Sigmoid colon (tissue), 6 donors: ENCODE measurements at regions not wholly inside any gene's neighbourhood (a gene's known extent, or its start where the extent isn't known, plus 50 kb on each side); places are given as distances from the start of the nearest gene placed in this dataset.

Experiments
- DNase-seq: peaks from one replicate; pipeline ENCODE4 v3.0.0-alpha.2; 2019
- H3K27ac ChIP-seq, 4 donors: fragments of 200-600 bp; sonication (generic); one replicate each; pipeline ENCODE4 v1.5.1; 2016 to 2019; ENCODE audit warnings: mild to moderate bottlenecking in 1 of 4
- H3K27me3 ChIP-seq, 3 donors: fragments of 200-600 bp; sonication (generic); one replicate each; pipeline ENCODE4 v1.5.1; 2019; ENCODE audit warnings: mild to moderate bottlenecking in 1 of 3
- H3K36me3 ChIP-seq, 4 donors: fragments of 200-600 bp; sonication (generic); one replicate each; pipeline ENCODE4 v1.5.1; 2016 to 2019
- H3K4me1 ChIP-seq, 4 donors: fragments of 200-600 bp; sonication (generic); one replicate each; pipeline ENCODE4 v1.5.1; 2017 to 2019
- H3K4me3 ChIP-seq, 4 donors: fragments of 200-600 bp; sonication (generic); one replicate each; pipeline ENCODE4 v1.5.1; 2017 to 2019; ENCODE audit warnings: mild to moderate bottlenecking in 2 of 4, moderate library complexity in 1 of 4
- H3K9me3 ChIP-seq, 4 donors: fragments of 200-600 bp in 3 of 4; sonication (generic) in 3 of 4; one replicate each; pipeline versions ENCODE4 v1.5.1 to v1.6.1; 2013 to 2019
- EP300 ChIP-seq, 4 donors: sonication (generic); formaldehyde crosslinking; IDR thresholded peaks; one replicate each; pipeline ENCODE4 v1.6.1; 2017; ENCODE audit warnings: antibody characterized with exemption in 4 of 4
- POLR2A ChIP-seq, 2 donors: fragments of 450-650 bp; IDR thresholded peaks; one replicate each; pipeline ENCODE4 v1.6.1; 2016; ENCODE audit warnings: antibody characterized with exemption in 2 of 2, mild to moderate bottlenecking in 2 of 2, moderate library complexity in 2 of 2
- POLR2AphosphoS5 ChIP-seq, 4 donors: sonication (generic); formaldehyde crosslinking; IDR thresholded peaks; one replicate each; pipeline ENCODE4 v1.6.1; 2017; ENCODE audit warnings: antibody characterized with exemption in 4 of 4
- WGBS, 2 donors: extraction: QIAGEN DNeasy Blood & Tissue Kit; methylation state at CpG; one replicate each; pipeline ENCODE4 v1.1.7; 2013; 5-methylcytosine and 5-hydroxymethylcytosine counted together
- intact Hi-C: fragments of 100-400 bp; cut with DNase I; formaldehyde crosslinking; loops from one replicate; pipeline ENCODE4 v1.15.1; 2023
- TF ChIP-seq, protein P1 (sequence below), 4 experiments: fragments of 450-650 bp in 3 of 4; fragments of 200-600 bp in 1 of 4; IDR thresholded peaks; one replicate each; pipeline ENCODE4 v1.5.1; 2016 to 2019; ENCODE audit warnings: antibody characterized with exemption in 4 of 4, mild to moderate bottlenecking in 3 of 4, moderate library complexity in 2 of 4
- donor health status: healthy with polysubstance abuse.
- donor health status: healthy.

GRCh38 chr2:220072669-220073220 is 445.3 kb downstream of the SLC4A3 start:
- no peaks in the 10 kb centered on the region for H3K9me3 ChIP-seq
- H3K27ac ChIP-seq: no peak overlapping the region
- H3K27me3 ChIP-seq: no peaks in the 10 kb centered on the region
- intact Hi-C loops: no loop called here
- H3K4me3 ChIP-seq: no peak overlapping the region
- no peaks in the 10 kb centered on the region for H3K36me3 ChIP-seq
- WGBS, 2 donors: 39 to 64% methylated on average over 8 of the region's 8 CpGs
- DNase-seq: no peak
- TF ChIP-seq EP300 (IDR thresholded peaks at IDR 0.05) (no peak), POLR2AphosphoS5 (IDR thresholded peaks at IDR 0.05) (no peak), POLR2A (IDR thresholded peaks at IDR 0.05) (no peak)
- TF ChIP-seq, protein P1, sequence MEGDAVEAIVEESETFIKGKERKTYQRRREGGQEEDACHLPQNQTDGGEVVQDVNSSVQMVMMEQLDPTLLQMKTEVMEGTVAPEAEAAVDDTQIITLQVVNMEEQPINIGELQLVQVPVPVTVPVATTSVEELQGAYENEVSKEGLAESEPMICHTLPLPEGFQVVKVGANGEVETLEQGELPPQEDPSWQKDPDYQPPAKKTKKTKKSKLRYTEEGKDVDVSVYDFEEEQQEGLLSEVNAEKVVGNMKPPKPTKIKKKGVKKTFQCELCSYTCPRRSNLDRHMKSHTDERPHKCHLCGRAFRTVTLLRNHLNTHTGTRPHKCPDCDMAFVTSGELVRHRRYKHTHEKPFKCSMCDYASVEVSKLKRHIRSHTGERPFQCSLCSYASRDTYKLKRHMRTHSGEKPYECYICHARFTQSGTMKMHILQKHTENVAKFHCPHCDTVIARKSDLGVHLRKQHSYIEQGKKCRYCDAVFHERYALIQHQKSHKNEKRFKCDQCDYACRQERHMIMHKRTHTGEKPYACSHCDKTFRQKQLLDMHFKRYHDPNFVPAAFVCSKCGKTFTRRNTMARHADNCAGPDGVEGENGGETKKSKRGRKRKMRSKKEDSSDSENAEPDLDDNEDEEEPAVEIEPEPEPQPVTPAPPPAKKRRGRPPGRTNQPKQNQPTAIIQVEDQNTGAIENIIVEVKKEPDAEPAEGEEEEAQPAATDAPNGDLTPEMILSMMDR (IDR thresholded peaks at IDR 0.05): no peak
- H3K4me1 ChIP-seq: no peaks in the 10 kb centered on the region

DNA sequence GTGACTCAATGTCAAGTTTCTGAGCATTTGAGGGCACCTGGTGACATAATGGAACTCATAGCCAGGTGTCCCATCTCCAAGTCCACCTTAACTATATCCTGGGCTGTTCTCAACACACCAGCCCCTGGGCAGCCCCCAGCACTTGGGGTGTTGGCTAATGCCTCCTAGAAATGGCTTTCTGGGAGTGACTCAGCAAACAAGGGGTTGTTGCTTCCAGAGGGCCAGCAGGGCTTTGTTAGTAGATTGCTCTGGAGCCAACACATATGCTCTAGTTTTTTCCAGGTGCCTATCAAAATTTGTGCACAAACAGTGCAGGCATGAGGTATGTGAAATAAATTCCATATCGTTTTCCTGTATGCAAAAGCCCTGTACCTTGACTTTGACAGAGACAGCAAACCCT is 448.4 kb downstream of the SLC4A3 start:
- intact Hi-C loops: no loop called here
- Histone ChIP-seq H3K36me3 (no peaks in the 10 kb centered on the region), H3K9me3 (no peaks in the 10 kb centered on the region), H3K27me3 (no peaks in the 10 kb centered on the region), H3K27ac (no peak overlapping the region), H3K4me3 (no peak overlapping the region), H3K4me1 (no peaks in the 10 kb centered on the region)
- 37 to 69% methylated on average over 1 of the region's 1 CpG for WGBS, 2 donors
- no peak for TF ChIP-seq POLR2AphosphoS5 (IDR thresholded peaks at IDR 0.05)
- no peak for TF ChIP-seq POLR2A (IDR thresholded peaks at IDR 0.05)
- TF ChIP-seq, protein P1 (IDR thresholded peaks at IDR 0.05): no peak
- no peak for TF ChIP-seq EP300 (IDR thresholded peaks at IDR 0.05)
- no peak for DNase-seq

DNA sequence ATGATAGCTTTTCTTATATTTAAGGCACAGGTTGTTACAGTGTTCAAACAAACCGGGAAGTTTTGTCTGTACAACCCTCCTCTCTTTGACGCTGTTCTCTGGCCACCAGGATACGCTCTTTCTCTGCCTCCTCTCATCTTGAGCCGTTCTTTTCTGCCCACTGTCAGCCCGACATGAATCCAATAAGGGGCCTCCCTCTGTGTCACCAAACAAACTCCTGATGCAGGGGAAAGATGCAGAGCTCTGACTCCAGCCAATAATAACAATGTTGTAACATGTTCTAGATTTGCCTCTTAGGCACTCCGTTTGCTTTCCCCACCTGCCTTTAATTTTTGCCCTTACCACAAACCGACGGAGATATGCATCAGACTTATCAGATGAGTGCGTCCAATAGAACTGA is 449.3 kb downstream of the SLC4A3 start:
- H3K4me1 ChIP-seq: no peaks in the 10 kb centered on the region
- no peak overlapping the region for H3K27ac ChIP-seq
- no peak for DNase-seq
- no peaks in the 10 kb centered on the region for H3K36me3 ChIP-seq
- 41 to 61% methylated on average over 9 of the region's 9 CpGs for WGBS, 2 donors
- no peaks in the 10 kb centered on the region for H3K9me3 ChIP-seq
- no peak overlapping the region for H3K4me3 ChIP-seq
- TF ChIP-seq POLR2AphosphoS5 (IDR thresholded peaks at IDR 0.05) (no peak), EP300 (IDR thresholded peaks at IDR 0.05) (no peak), POLR2A (IDR thresholded peaks at IDR 0.05) (no peak)
- TF ChIP-seq, protein P1 (IDR thresholded peaks at IDR 0.05): no peak
- intact Hi-C loops: no loop called here
- H3K27me3 ChIP-seq: peaks cover 0 to 4% (median 0%) of the 10 kb centered on the region in 3 donors

- intact Hi-C loops: no loop called here
- TF ChIP-seq POLR2A (IDR thresholded peaks at IDR 0.05) (no peak), POLR2AphosphoS5 (IDR thresholded peaks at IDR 0.05) (peak in 1 of 4 donors; percentile 36)
- Histone ChIP-seq H3K4me3 (no peak overlapping the region), H3K9me3 (no peaks in the 10 kb centered on the region), H3K27me3 (peaks cover 0 to 4% (median 0%) of the 10 kb centered on the region in 3 donors), H3K27ac (no peak overlapping the region), H3K36me3 (no peaks in the 10 kb centered on the region), H3K4me1 (no peaks in the 10 kb centered on the region)
- 14 to 55% methylated on average over 6 of the region's 6 CpGs for WGBS, 2 donors
- no peak for DNase-seq
These were observed 450.1 kb downstream of the SLC4A3 start for GRCh38 chr2:220077488-220077887.

- peaks cover 0 to 4% (median 0%) of the 10 kb centered on the region in 3 donors for H3K27me3 ChIP-seq
- no peak overlapping the region for H3K27ac ChIP-seq
- DNase-seq: no peak
- TF ChIP-seq POLR2A (IDR thresholded peaks at IDR 0.05) (no peak), EP300 (IDR thresholded peaks at IDR 0.05) (no peak), POLR2AphosphoS5 (IDR thresholded peaks at IDR 0.05) (no peak)
- TF ChIP-seq, protein P1 (IDR thresholded peaks at IDR 0.05): no peak
- H3K4me3 ChIP-seq: no peak overlapping the region
- H3K9me3 ChIP-seq: no peaks in the 10 kb centered on the region
- intact Hi-C loops: no loop called here
- no peaks in the 10 kb centered on the region for H3K36me3 ChIP-seq
- H3K4me1 ChIP-seq: no peaks in the 10 kb centered on the region
- WGBS, 2 donors: 76 to 82% methylated on average over 2 of the region's 2 CpGs
These were observed 451.0 kb downstream of the SLC4A3 start for GRCh38 chr2:220078439-220078838.
